IMR-90 (cell line): ENCODE measurements at regions not wholly inside any gene's neighbourhood (a gene's known extent, or its start where the extent isn't known, plus 50 kb on each side); places are given as distances from the start of the nearest gene placed in this dataset.
A peak's percentile ranks its signal among the peaks of the same experiment; 100 is the strongest.

Experiments
- ATAC-seq: fragments of 200-7000 bp; cut with Tn5 transposase; 2 replicates; pipeline ENCODE4 v1.9.1; 2020; ENCODE audit warnings: low read depth, mild to moderate bottlenecking, moderate library complexity
- BruUV-seq: library from RNA; stranded (reverse); fragments of 400-500 nt; replicated peaks from 2 replicates; lab custom pipeline; 2021; lab: Mats Ljungman, UMichigan
- CTCF ChIA-PET: fragments of 300-600 bp; formaldehyde crosslinking; extraction: SDS; loops from one replicate; lab custom pipeline; 2021; ENCODE audit warnings: antibody characterized with exemption; lab: Yijun Ruan, JAX
- POLR2A ChIA-PET: fragments of 300-600 bp; sonication (Branson Sonifier 250); formaldehyde crosslinking; loops from one replicate; lab custom pipeline; 2022; ENCODE audit warnings: antibody characterized with exemption; ENCODE audit not compliant: unreplicated experiment; lab: Charles Lee
- DNase-seq: peaks from one replicate; pipeline ENCODE4 v3.0.0; 2013
- H2AFZ ChIP-seq: replicated peaks from 2 replicates; pipeline ENCODE3; 2013; ENCODE audit warnings: low read length, mild to moderate bottlenecking; ENCODE audit not compliant: poor library complexity
- H2AK5ac ChIP-seq: 2 replicates; pipeline ENCODE4 v1.6.1; 2013; ENCODE audit warnings: low read depth, low read length, inconsistent platforms
- H2AK9ac ChIP-seq: replicated peaks from 2 replicates; pipeline ENCODE3; 2013; ENCODE audit warnings: mild to moderate bottlenecking, low read depth, low read length, moderate library complexity; ENCODE audit not compliant: poor library complexity
- H2BK120ac ChIP-seq: 2 replicates; pipeline ENCODE4 v1.6.1; 2013; ENCODE audit warnings: low read depth, low read length, inconsistent platforms
- H2BK15ac ChIP-seq: 3 replicates; pipeline ENCODE4 v1.6.1; 2013; ENCODE audit warnings: low read depth, low read length, inconsistent platforms
- H2BK20ac ChIP-seq: 2 replicates; pipeline ENCODE4 v1.6.1; 2013; ENCODE audit warnings: low read depth, mild to moderate bottlenecking, inconsistent platforms, low read length, moderate library complexity
- H2BK5ac ChIP-seq: 2 replicates; pipeline ENCODE4 v1.6.1; 2013; ENCODE audit warnings: mild to moderate bottlenecking, low read depth, low read length, inconsistent platforms; ENCODE audit not compliant: poor library complexity, severe bottlenecking
- H3K14ac ChIP-seq: replicated peaks from 2 replicates; pipeline ENCODE4 v1.6.1; 2013; ENCODE audit warnings: low read depth, low read length, inconsistent platforms
- H3K18ac ChIP-seq: 2 replicates; pipeline ENCODE4 v1.6.1; 2013; ENCODE audit warnings: low read depth, low read length, control low read depth
- H3K23ac ChIP-seq: 2 replicates; pipeline ENCODE4 v1.6.1; 2013; ENCODE audit warnings: low read depth, low read length, inconsistent platforms
- H3K27ac ChIP-seq: 2 replicates; pipeline ENCODE4 v1.5.1; 2013; ENCODE audit warnings: mild to moderate bottlenecking, control low read depth, low read length; ENCODE audit not compliant: insufficient read depth
- H3K27me3 ChIP-seq: 2 replicates; pipeline ENCODE4 v1.6.1; 2013; ENCODE audit warnings: low read length; ENCODE audit not compliant: control insufficient read depth, insufficient read depth
- H3K36me3 ChIP-seq: 2 replicates; pipeline ENCODE4 v1.6.1; 2013; ENCODE audit warnings: low read length, mixed read lengths; ENCODE audit not compliant: control insufficient read depth, insufficient read depth
- H3K4ac ChIP-seq: 2 replicates; pipeline ENCODE4 v1.6.1; 2013; ENCODE audit warnings: low read depth, low read length, inconsistent platforms
- H3K4me1 ChIP-seq: 2 replicates; pipeline ENCODE4 v1.6.1; 2013; ENCODE audit warnings: low read length, mixed read lengths; ENCODE audit not compliant: control insufficient read depth, insufficient read depth
- H3K4me2 ChIP-seq: 2 replicates; pipeline ENCODE4 v1.6.1; 2013; ENCODE audit warnings: low read depth, mild to moderate bottlenecking, control low read depth, low read length, moderate library complexity
- H3K4me3 ChIP-seq: 2 replicates; pipeline ENCODE4 v1.5.1; 2013; ENCODE audit warnings: low read depth, mild to moderate bottlenecking, control low read depth, low read length, moderate library complexity; ENCODE audit not compliant: insufficient read depth
- H3K56ac ChIP-seq: 2 replicates; pipeline ENCODE4 v1.6.1; 2013; ENCODE audit warnings: low read length, inconsistent platforms; ENCODE audit not compliant: insufficient read depth; ENCODE audit errors: extremely low read depth
- H3K79me1 ChIP-seq, 2 experiments: 2 replicates each; pipeline ENCODE4 v1.6.1; 2013; ENCODE audit warnings: low read length in 2 of 2, inconsistent platforms in 1 of 2, low read depth in 1 of 2
- H3K9ac ChIP-seq: 2 replicates; pipeline ENCODE4 v1.6.1; 2013; ENCODE audit warnings: low read depth, low read length, control low read depth
- H3K9me1 ChIP-seq: 2 replicates; pipeline ENCODE4 v1.6.1; 2013; ENCODE audit warnings: low read length, inconsistent platforms; ENCODE audit not compliant: insufficient read depth
- H3K9me3 ChIP-seq: 2 replicates; pipeline ENCODE4 v1.6.1; 2013; ENCODE audit warnings: low read length; ENCODE audit not compliant: control insufficient read depth, insufficient read depth
- H4K20me1 ChIP-seq: 2 replicates; pipeline ENCODE4 v1.6.1; 2013; ENCODE audit warnings: low read length, inconsistent platforms; ENCODE audit not compliant: insufficient read depth
- H4K5ac ChIP-seq: 2 replicates; pipeline ENCODE4 v1.6.1; 2013; ENCODE audit warnings: mild to moderate bottlenecking, low read depth, low read length, control low read depth
- H4K8ac ChIP-seq, 2 experiments: 2 replicates each; pipeline ENCODE4 v1.6.1; 2013; ENCODE audit warnings: low read depth in 2 of 2, low read length in 2 of 2, control low read depth in 1 of 2, inconsistent platforms in 1 of 2
- H4K91ac ChIP-seq: 2 replicates; pipeline ENCODE4 v1.6.1; 2013; ENCODE audit warnings: low read depth, low read length, inconsistent platforms; ENCODE audit not compliant: insufficient read depth
- CEBPB ChIP-seq: IDR thresholded peaks from 2 replicates; pipeline ENCODE4 v1.6.1; 2012; ENCODE audit warnings: low read depth, low read length, improper control_type of control experiment
- RCOR1 ChIP-seq: IDR thresholded peaks from 2 replicates; pipeline ENCODE4 v1.6.1; 2012; ENCODE audit warnings: mild to moderate bottlenecking, low read length, improper control_type of control experiment; ENCODE audit not compliant: insufficient replicate concordance
- WGBS, 2 experiments: methylation state at CpG; one replicate each; pipeline versions ENCODE4 v1.1.5 to v1.1.7; 2013; ENCODE audit warnings: missing lambda C conversion rate in 2 of 2; ENCODE audit not compliant: insufficient read length in 1 of 2; ENCODE audit errors: extremely low coverage in 2 of 2; 5-methylcytosine and 5-hydroxymethylcytosine counted together
- dilution Hi-C: fragments of 300-500 bp; cut with HindIII; formaldehyde crosslinking; loops from one replicate; pipeline ENCODE4 v1.14.3; 2018; ENCODE audit warnings: low sequenced_read_pairs; ENCODE audit not compliant: unreplicated experiment
- in situ Hi-C: fragments of 300-500 bp; cut with MboI; formaldehyde crosslinking; loops from 3 replicates; pipeline ENCODE4 v1.14.3; 2019; ENCODE audit warnings: low sequenced_read_pairs, inconsistent platforms, mixed read lengths
- intact Hi-C: fragments of 100-400 bp; cut with micrococcal nuclease; formaldehyde crosslinking; loops from 2 replicates; pipeline ENCODE4 v1.10.0; 2022

DNA sequence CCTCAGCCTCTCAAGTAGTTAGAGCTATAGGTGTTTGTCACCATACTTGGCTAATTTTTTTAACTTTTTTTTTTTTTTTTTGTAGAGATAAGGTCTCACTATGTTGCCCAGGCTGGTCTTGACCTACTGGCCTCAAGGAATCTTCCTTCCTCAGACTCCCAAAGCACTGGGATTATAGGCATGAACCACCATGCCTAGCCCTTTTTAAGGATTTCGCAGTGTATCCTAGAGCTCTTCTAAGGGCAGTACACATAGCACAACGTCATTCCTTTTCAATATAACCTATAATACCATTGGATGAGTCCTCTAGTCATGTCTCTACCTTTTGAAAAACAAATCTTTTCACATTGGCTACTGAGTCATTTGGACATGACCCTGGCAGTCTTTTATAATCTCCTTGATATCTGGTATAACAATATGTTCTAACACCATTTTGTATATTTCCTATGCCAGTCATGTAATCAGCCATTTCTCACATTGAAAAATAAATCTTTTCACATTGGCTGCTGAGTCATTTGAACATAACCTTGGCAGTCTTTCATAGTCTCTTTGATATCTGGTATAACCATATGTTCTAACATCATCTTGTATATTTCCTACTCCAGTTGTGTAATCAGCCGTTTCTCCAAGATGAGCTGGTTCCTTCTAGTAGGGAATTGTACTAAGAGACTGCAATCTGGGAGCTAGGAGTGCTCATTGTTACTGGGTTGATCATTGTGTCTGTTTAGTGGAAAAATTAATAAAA is 944.7 kb downstream of the MCTP2 start:
- H3K4me3 ChIP-seq = no peak overlapping the region
- H3K27ac ChIP-seq = no peak overlapping the region
- H3K9me3 ChIP-seq = 0 out of 2 replicates have a peak, but pooled peaks cover 2% of the 10 kb centered on the region
- 0 out of 2 replicates have a peak, but pooled peaks have one; percentile 23 for TF ChIP-seq CEBPB
- no peak for TF ChIP-seq RCOR1
- no peak overlapping the region for H4K5ac ChIP-seq
- no peak overlapping the region for H4K8ac ChIP-seq
- H2BK5ac ChIP-seq = no peak overlapping the region
- no peaks in the 10 kb centered on the region for H4K20me1 ChIP-seq
- H3K14ac ChIP-seq = no peak overlapping the region
- no peak overlapping the region for H2AK5ac ChIP-seq
- intact Hi-C loops (no loop called here), dilution Hi-C loops (no loop called here), in situ Hi-C loops (no loop called here)
- H2BK15ac ChIP-seq = no peak overlapping the region
- no peak overlapping the region for H2AK9ac ChIP-seq
- H2BK120ac ChIP-seq = no peak overlapping the region
- H3K36me3 ChIP-seq = no peaks in the 10 kb centered on the region
- no peak overlapping the region for H3K4ac ChIP-seq
- peak; percentile 37; the same call in 1 of the 2 replicates for ATAC-seq
- POLR2A ChIA-PET = no interaction called here
- H3K9ac ChIP-seq = no peak overlapping the region
- no peak overlapping the region for H2BK20ac ChIP-seq
- H3K18ac ChIP-seq = no peak overlapping the region
- H3K23ac ChIP-seq = no peak overlapping the region
- no peak overlapping the region for H2AFZ ChIP-seq
- no peak overlapping the region for H3K56ac ChIP-seq
- no TSS peak for BruUV-seq
- WGBS, 2 experiments = 90% methylated on average over 2 of the region's 3 CpGs; no CpG with 5 or more reads in 1 of the 2 experiments
- H3K9me1 ChIP-seq = no peaks in the 10 kb centered on the region; the same call in 1 of the 2 replicates
- DNase-seq = peak; percentile 70
- CTCF ChIA-PET = interaction anchor here (0.6 to 0.7 kb wide), 2 partner anchors 13 to 47 kb away, joined by 3 to 5 read pairs; no protein-coding TSS in a partner anchor
- no peaks in the 10 kb centered on the region for H3K27me3 ChIP-seq
- H3K4me2 ChIP-seq = no peak overlapping the region
- no peaks in the 10 kb centered on the region for H3K4me1 ChIP-seq
- H3K79me1 ChIP-seq = no peaks in the 10 kb centered on the region
- H4K91ac ChIP-seq = no peak overlapping the region
